ENCODE measurements at regions not wholly inside any gene's neighbourhood (a gene's known extent, or its start where the extent isn't known, plus 50 kb on each side); places are given as distances from the start of the nearest gene placed in this dataset.
A peak's percentile ranks its signal among the peaks of the same experiment; 100 is the strongest.
"Not testable (repeated sequence)": the region's sequence is repeated elsewhere in the genome, so short reads cannot be mapped to it uniquely, and the experiment has no call there.

DNA sequence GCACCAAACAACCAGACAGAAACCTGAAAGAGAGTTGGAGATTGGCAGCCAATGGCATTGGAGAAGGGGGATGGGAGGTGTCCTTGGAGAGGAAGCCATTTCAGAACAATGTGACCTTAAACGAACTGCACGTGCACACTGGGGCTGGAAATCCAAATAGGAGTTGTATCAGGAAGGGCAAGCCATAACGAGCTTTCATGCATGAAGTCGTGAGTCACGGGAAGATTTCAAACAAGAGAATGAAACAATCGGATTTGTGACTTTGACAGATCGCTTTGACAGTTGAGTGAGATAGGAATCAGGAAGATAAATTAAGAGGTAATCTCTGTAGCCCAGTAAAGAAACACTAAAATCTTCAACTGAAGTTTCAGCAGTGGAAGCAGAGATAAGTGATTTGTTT is 445.8 kb upstream of the ZP4 start:
- peak; percentile 72 for DNase-seq

DNA sequence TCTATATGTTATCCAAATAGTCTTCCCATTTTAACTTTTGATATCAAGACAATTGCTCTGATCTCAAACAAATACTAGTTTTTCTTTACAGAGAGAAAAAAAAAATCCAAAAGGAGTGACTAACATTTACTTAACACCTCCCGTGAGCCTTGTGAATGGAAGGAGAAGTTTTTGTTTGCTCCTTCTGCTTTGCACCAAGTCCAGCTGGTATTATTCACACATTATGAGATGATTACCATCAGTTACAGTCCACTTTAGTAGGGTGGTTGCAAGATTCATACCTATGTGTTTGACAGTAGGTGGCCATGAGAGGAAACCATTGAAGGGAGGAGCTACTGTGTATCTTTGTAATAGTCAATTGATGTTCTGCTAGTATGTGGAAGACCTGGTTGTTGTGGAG is 443.4 kb upstream of the ZP4 start:
- no peak for DNase-seq

GRCh38 chr1:238331557-238331956 is 440.8 kb upstream of the ZP4 start:
- DNase-seq, result no peak

DNA sequence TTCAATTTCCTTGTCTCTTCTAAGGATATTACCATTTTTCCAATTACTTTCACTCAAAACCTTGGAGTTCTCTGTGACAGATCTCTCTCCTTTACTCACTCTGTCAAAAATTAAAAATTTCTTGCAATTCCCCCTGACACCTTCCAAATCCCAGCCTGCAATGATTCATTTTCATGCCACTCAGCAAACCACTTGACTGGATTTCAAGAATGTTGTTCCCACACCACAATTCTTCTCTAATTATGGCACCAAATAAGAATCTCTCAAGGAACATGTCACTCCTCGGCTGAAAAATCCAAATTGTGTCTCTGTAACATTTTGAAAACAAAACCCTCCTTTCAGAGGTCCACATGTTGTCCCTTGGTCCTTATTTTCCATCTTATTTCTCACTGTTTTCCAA is 438.9 kb upstream of the ZP4 start:
- no peak for DNase-seq

GRCh38 chr1:238327033-238327432 is 436.3 kb upstream of the ZP4 start:
- not testable (repeated sequence) for DNase-seq

DNA sequence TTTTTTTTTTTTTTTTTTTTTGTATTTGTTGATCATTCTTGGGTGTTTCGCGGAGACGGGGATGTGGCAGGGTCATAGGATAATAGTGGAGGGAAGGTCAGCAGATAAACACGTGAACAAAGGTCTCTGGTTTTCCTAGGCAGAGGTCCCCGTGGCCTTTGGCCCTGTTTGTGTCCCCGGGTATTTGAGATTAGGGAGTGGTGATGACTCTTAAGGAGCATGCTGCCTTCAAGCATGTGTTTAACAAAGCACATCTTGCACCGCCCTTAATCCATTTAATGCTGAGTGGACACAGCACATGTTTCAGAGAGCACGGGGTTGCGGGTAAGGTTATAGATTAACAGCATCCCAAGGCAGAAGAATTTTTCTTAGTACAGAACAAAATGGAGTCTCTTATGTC is 435.8 kb upstream of the ZP4 start:
- DNase-seq, result not testable (repeated sequence)

DNA sequence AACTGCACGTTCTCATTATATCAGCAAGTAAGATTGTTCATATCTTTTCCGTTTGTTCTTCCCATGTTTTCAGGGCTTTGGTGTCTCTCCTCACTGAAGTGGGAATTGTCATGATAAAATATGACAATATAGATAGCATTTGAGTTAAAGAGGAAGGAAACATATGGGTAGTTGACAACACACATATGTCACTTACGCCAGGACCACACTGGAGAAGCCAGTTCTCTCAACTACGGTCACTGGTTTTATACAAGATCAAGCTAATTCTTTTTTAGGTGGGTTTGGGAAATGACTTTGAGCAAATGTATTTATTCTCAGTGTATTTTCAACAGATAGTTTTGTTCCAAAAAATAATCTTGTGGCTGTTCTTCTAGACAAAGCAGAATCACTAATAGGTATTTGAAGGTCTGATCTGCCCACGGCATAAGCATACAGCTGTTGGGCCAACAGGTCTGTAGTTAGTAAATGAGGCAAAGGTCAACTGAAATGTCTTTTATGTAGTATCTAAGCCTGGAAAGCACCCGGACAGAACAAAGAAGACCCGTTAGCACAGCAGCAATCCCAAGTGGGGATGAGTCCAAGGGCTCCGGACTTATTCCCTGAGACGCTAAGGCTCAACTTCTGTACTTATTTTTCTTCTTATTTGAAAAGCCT is 433.6 kb upstream of the ZP4 start:
- no peak for DNase-seq

DNA sequence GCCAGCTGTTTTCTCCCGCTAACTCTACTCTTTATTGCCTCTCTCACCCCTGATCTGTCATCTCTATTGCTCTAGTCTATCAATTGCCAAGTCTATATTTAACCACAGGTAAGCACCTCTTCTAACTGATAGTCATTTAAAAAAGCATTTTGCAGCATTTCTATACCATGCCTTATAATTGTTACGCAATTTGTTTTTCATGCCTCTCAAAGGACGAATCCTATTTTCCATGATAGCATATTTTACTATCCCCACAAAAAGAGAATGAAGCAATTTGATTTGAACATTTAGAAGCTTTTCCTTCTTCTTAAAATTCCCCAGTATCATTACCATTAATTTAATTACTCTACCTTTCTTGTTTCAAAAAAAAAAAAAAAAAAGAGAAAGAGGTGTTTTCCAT is 432.8 kb upstream of the ZP4 start:
- no peak for DNase-seq

DNA sequence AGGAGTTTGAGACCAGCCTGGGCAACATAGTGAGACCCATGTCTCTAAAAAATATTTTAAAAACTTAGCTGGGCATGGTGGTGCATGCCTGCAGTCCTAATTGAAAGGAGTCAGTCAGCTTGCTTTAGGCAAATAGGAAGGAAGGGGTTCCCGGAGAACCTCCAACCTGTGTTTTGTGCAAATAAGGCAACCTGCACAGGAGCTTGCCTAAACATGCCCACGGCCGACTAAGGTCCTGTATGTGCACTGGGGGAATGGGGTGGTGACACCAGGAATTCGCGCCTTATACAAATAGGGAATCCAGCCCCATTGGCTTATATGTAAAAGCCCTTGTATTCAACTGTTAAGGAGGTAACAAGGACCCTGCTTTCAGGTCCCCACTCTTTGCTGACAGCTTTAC is 429.2 kb upstream of the ZP4 start:
- no peak for DNase-seq

DNA sequence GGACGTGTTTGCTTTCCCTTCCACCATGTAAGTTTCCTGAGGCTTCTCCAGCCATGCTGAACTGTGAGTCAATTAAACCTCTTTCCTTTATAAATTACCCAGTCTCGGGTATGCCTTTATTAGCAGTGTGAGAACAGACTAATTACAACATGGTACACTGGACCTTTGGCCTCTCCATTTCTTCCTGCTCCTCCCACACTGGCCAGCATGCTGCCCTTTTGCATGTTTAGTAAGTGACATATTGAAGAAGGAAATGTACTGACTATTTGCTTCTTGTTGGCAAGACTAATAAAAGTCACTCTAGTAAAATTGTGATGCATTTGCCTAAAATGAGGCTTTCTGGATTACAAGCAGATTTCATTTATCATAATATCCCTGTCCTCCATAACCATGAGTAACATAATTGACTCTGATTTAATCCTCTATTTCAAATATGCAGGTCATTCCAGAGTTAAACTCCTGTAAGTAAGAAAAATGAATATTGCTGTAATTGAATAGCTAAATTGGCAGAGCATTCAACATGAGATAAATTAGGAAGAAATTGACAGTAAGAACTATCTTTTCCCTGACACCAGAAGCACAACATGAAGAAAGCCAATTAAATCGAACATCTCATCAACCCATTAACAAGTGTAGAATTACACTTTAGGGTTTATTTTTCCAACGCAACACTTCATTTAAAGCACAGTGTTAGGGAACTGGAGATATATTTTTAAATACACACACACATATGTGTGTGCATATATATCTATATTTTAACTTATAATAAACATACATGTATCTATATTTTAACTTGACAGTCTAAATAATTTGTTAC is 427.8 kb upstream of the ZP4 start:
- DNase-seq, result no peak

DNA sequence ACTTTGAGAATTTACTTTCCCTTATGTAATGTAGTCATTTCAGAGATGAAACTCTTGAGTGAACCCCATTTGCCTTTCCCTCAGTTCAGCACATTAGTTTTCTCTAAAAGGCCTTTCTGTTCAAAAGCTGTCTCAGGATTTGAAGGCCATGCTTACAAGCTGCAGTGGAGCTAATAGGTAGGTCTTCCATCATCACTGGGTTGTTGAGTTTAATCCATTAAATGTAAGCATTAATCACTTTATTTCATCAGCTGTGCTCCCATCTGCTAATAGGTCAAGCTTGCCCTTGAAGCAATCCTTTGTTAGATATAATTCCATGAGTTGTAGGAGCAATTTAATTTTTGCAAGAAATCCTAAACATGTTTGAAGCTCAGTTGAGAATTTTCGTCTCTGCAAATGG is 422.2 kb upstream of the ZP4 start:
- peak; percentile 86 for DNase-seq

DNA sequence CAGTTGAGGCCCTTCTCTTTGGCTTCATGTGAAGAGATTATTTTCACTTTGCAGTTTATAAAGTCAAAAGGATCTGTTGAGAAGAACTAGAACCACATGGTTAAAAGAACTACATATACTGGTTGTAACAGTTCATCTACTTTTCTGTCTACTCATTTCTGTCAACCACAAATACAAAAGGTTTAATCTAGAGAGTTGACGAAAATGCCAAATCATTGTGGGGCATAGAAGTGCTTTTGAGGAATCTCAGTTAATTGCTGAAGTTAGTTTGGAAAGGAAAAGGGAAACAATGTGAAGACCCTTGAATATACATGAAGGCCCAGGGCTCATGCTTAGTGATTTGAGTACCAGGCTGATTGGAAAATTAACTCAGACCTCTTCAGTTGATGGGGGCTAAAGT is 415.7 kb upstream of the ZP4 start:
- DNase-seq, result no peak

- DNase-seq, result peak; percentile 43
These were observed 411.9 kb upstream of the ZP4 start for GRCh38 chr1:238302646-238303045.

DNA sequence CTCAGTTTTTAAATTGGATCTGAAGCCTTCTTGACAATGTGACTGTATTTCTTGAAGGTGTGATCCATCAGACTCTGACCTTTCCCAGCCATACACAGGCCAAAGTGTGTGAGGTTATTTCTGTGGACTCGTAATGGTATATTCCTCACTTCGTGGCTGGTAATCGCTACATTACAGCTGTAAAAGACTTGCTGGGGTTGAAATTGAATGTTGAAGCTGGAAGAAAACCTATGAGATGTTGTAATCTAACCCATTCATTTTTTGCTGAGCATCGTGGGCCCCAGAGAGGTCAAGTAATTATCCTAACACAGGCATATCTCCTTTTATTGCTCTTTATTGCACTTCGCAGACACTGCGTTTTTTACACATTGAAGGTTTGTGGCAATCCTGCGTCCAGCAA is 405.6 kb upstream of the ZP4 start:
- no peak for DNase-seq

DNA sequence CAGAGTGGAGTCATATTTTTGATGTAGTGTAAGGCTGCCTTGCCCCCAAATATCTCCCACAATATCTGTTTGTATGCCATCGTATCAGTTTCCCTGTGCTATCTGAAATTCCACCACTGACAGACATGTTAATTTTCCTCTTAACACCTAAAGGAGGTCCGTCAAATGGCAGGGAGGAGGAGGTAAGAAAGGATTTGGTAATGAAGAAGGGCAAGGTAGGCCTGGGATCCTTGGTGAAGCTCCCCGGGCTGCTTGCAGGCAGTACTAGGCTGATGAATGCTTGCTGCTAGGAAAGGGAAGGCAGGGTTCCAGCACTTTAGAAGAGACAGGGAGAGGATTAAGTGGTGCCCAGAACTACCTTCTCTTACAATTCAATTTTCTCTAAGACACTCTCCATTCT is 402.4 kb upstream of the ZP4 start:
- DNase-seq, result no peak

DNA sequence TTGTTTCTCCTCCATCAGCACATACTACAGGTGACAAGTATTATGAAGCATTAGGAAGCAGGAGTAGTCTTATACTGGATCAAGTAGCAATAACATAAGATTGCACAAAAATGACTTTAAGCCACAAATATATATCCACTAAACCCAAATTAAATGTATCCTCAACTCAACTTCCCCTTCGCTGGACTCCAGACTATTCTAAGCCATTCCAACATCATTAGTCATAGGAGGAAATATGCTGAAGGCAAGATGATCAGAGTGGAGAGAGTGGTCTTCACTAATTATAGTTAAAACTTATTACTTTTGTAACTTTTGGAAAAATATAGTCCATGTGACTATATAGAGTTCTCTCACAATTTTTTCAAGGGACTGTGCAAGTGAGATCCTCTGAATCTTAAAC is 390.7 kb upstream of the ZP4 start:
- DNase-seq, result no peak

GRCh38 chr1:238279694-238280380 is 389.1 kb upstream of the ZP4 start:
- no peak for DNase-seq

DNA sequence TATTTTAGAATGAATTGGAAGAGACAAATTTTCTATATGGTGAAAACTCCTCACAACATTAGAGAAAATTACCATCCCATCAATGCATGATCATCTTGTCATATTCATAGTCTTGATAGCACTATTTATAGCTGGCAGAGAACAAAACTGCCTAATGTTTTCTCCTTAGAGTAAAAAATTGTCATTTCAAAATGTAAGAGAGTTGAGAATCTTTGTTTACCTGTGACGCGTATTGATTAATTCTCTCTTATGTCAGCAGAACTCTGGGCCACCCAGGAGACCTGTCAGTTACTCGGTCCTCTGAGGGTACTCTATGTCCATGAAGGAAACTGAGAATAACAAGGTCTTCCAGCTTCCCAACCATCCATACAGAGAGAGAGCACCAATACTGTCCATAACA is 381.4 kb upstream of the ZP4 start:
- DNase-seq, result no peak

DNA sequence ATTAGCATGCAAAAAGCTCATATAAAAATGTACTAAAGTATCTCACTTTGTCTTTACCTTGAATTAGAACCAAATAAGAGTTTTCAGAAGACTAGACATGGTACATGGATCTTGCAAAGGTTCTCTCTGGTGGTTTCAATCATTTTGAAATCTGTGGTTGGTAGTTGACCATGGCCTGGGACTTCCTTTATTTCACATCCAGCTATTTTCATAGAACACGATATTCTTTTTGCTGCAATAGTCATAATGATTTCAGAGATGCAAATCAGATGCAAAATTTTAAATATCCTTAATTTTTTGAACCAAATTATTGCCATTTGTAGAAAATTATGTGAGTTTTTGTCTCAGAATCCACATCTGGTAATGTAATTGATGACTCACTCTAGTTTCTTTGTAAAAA is 375.1 kb upstream of the ZP4 start:
- no peak for DNase-seq

GRCh38 chr1:238264951-238265350 is 374.2 kb upstream of the ZP4 start:
- no peak for DNase-seq

DNA sequence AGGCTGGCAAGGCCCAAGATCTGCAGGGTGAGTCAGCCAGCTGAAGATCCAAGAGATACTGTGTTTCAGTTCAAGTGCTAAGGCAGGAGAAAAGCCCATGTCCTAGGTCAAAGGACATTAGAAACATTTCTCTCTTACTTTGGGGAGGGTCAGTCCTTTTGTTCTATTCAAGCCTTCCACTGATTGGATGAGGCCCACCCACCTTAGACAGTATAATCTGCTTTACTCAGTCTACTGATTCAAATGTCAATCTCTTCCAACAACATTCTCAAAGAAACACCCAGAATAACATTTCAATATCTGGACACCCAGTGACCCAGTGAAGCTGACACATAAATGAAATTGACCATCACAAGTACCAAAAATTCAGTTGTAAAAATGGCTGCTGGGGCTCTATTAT is 367.8 kb upstream of the ZP4 start:
- DNase-seq, result no peak

- no peak for DNase-seq
These were observed 366.4 kb upstream of the ZP4 start for GRCh38 chr1:238257018-238257621.

GRCh38 chr1:238254935-238255334 is 364.2 kb upstream of the ZP4 start:
- DNase-seq, result no peak

Data from NCI-H82 (cell line).